ENCODE measurements at regions not wholly inside any gene's neighbourhood (a gene's known extent, or its start where the extent isn't known, plus 50 kb on each side); places are given as distances from the start of the nearest gene placed in this dataset.
A peak's percentile ranks its signal among the peaks of the same experiment; 100 is the strongest.

DNA sequence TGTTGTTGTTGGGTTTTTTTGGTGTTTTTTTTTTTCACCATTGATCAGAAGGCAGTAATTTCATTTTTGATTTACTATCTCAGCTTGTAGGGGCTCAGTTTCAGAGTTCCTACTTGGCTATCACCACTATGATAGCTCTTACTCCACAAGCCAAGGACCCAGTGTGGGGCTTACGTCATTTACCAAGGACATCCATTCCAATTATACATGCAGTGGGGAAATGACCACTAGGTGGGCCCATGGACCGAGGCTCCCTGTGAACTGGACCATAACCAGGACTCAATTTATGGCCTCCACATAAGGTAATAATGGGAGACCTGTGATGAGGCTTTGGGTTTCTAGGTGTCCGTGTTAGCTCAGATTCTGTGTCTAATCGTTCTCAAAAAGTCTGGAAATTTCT lies 67.5 kb upstream of the CACNA1D start (continued):
- TF ChIP-seq, protein P1, sequence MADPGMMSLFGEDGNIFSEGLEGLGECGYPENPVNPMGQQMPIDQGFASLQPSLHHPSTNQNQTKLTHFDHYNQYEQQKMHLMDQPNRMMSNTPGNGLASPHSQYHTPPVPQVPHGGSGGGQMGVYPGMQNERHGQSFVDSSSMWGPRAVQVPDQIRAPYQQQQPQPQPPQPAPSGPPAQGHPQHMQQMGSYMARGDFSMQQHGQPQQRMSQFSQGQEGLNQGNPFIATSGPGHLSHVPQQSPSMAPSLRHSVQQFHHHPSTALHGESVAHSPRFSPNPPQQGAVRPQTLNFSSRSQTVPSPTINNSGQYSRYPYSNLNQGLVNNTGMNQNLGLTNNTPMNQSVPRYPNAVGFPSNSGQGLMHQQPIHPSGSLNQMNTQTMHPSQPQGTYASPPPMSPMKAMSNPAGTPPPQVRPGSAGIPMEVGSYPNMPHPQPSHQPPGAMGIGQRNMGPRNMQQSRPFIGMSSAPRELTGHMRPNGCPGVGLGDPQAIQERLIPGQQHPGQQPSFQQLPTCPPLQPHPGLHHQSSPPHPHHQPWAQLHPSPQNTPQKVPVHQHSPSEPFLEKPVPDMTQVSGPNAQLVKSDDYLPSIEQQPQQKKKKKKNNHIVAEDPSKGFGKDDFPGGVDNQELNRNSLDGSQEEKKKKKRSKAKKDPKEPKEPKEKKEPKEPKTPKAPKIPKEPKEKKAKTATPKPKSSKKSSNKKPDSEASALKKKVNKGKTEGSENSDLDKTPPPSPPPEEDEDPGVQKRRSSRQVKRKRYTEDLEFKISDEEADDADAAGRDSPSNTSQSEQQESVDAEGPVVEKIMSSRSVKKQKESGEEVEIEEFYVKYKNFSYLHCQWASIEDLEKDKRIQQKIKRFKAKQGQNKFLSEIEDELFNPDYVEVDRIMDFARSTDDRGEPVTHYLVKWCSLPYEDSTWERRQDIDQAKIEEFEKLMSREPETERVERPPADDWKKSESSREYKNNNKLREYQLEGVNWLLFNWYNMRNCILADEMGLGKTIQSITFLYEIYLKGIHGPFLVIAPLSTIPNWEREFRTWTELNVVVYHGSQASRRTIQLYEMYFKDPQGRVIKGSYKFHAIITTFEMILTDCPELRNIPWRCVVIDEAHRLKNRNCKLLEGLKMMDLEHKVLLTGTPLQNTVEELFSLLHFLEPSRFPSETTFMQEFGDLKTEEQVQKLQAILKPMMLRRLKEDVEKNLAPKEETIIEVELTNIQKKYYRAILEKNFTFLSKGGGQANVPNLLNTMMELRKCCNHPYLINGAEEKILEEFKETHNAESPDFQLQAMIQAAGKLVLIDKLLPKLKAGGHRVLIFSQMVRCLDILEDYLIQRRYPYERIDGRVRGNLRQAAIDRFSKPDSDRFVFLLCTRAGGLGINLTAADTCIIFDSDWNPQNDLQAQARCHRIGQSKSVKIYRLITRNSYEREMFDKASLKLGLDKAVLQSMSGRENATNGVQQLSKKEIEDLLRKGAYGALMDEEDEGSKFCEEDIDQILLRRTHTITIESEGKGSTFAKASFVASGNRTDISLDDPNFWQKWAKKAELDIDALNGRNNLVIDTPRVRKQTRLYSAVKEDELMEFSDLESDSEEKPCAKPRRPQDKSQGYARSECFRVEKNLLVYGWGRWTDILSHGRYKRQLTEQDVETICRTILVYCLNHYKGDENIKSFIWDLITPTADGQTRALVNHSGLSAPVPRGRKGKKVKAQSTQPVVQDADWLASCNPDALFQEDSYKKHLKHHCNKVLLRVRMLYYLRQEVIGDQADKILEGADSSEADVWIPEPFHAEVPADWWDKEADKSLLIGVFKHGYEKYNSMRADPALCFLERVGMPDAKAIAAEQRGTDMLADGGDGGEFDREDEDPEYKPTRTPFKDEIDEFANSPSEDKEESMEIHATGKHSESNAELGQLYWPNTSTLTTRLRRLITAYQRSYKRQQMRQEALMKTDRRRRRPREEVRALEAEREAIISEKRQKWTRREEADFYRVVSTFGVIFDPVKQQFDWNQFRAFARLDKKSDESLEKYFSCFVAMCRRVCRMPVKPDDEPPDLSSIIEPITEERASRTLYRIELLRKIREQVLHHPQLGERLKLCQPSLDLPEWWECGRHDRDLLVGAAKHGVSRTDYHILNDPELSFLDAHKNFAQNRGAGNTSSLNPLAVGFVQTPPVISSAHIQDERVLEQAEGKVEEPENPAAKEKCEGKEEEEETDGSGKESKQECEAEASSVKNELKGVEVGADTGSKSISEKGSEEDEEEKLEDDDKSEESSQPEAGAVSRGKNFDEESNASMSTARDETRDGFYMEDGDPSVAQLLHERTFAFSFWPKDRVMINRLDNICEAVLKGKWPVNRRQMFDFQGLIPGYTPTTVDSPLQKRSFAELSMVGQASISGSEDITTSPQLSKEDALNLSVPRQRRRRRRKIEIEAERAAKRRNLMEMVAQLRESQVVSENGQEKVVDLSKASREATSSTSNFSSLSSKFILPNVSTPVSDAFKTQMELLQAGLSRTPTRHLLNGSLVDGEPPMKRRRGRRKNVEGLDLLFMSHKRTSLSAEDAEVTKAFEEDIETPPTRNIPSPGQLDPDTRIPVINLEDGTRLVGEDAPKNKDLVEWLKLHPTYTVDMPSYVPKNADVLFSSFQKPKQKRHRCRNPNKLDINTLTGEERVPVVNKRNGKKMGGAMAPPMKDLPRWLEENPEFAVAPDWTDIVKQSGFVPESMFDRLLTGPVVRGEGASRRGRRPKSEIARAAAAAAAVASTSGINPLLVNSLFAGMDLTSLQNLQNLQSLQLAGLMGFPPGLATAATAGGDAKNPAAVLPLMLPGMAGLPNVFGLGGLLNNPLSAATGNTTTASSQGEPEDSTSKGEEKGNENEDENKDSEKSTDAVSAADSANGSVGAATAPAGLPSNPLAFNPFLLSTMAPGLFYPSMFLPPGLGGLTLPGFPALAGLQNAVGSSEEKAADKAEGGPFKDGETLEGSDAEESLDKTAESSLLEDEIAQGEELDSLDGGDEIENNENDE (IDR thresholded peaks at IDR 0.05; ENCODE audit: insufficient replicate concordance, low read length): no peak
- TF ChIP-seq CHD2 (IDR thresholded peaks at IDR 0.05; ENCODE audit: low read length) (no peak), SRF (IDR thresholded peaks at IDR 0.05; ENCODE audit: low read depth, low read length) (no peak), JUN (IDR thresholded peaks at IDR 0.05; ENCODE audit: low read depth, low read length) (no peak), CBX5 (IDR thresholded peaks at IDR 0.05; ENCODE audit: low read depth, low read length) (no peak), POLR2AphosphoS5 (IDR thresholded peaks at IDR 0.05; ENCODE audit: low read depth, low read length) (no peak), HDAC2 (IDR thresholded peaks at IDR 0.05; ENCODE audit: borderline replicate concordance in 1 of 2, low read depth in 2 of 2, low read length in 2 of 2) (no peak), SP1 (IDR thresholded peaks at IDR 0.05; ENCODE audit: low read depth, low read length) (no peak), HDAC6 (IDR thresholded peaks at IDR 0.05; ENCODE audit: low read depth, low read length) (no peak)
- TF ChIP-seq, protein P2, sequence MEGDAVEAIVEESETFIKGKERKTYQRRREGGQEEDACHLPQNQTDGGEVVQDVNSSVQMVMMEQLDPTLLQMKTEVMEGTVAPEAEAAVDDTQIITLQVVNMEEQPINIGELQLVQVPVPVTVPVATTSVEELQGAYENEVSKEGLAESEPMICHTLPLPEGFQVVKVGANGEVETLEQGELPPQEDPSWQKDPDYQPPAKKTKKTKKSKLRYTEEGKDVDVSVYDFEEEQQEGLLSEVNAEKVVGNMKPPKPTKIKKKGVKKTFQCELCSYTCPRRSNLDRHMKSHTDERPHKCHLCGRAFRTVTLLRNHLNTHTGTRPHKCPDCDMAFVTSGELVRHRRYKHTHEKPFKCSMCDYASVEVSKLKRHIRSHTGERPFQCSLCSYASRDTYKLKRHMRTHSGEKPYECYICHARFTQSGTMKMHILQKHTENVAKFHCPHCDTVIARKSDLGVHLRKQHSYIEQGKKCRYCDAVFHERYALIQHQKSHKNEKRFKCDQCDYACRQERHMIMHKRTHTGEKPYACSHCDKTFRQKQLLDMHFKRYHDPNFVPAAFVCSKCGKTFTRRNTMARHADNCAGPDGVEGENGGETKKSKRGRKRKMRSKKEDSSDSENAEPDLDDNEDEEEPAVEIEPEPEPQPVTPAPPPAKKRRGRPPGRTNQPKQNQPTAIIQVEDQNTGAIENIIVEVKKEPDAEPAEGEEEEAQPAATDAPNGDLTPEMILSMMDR (IDR thresholded peaks at IDR 0.05; ENCODE audit: control extremely low read depth in 1 of 3, insufficient read depth in 1 of 3, low read depth in 1 of 3, low read length in 3 of 3): peak in 1 of 3 experiments; percentile 28; a peak in 1 of 4 replicates
